ENCODE measurements at regions not wholly inside any gene's neighbourhood (a gene's known extent, or its start where the extent isn't known, plus 50 kb on each side); places are given as distances from the start of the nearest gene placed in this dataset.
"Not testable (repeated sequence)": the region's sequence is repeated elsewhere in the genome, so short reads cannot be mapped to it uniquely, and the experiment has no call there.

DNA sequence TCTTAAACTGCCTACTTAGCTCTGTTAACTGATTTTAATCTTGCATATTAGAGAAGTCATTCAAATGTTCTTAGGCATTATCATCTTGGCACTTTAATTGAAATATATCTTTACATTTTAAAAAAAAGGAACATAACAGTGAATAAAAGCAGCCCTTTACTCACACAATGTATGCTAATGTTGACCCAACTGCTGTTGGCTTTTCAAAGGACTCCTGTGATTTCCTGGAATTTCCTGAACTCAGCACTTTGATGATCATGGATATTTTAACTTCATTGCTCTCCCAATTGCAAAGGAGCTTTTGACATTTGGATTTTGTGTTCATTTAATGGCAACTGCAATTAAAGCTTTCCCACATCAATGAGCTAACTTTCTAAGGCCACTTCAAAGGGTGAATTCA lies 1230.3 kb downstream of the DIAPH3 start:
- DNase-seq, result no peak

DNA sequence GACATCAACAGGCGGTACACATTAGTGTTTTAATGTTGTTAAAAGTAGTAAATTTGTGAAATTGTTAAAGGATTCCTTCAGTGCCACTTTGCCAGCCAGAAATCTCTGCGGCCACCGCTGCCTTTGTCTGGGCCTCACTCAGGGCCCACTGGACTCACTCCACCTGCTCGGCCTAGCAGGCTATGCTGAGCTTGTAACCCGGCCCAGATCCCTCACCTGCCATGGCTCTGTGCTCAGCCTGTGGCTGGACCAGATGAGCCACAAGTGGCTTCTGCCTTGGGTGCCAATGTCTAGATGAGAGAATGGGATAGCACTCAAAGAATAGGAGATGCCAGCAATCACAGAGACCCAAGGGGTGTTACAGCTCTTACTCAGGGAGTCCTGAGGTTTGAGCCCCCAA lies 1228.0 kb downstream of the DIAPH3 start:
- no peak for DNase-seq

DNA sequence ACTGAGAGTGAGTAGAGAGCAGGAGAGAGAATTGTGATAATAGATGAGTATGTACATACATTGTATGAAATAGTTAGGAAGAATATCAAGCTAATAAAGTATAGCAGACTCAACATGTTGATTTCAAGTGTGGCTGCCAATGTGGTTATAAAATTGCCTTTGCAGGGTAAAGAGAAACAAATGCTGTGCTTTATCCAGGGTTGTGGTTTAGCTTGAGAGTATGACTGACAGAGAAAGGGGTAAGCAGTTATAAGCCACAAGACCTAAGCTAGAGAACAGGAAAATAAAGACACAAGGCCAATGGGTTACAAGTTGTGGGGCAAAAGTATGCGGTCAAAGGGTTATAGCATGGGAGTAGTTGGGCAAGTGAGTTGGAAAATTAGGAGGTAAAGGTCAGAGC lies 1217.5 kb downstream of the DIAPH3 start:
- DNase-seq, result no peak

DNA sequence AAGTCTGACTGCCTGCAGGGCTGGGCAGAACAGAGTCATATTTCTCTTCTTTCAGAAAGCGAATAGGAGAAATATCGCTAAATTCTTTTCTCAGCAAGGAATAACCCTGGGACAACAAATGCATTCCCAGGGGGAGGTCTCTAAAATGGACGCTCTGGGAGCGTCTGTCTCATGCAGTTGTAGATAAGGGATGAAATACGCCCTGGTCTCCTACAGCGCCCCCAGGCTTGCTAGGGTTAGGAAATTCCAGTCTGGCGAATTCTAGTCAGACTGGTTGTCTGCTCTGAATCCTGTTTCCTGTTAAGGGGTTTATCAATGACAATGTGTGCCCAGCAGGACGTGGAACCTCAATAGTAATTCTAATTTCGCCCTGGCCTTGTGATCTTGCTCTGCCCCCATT lies 1214.1 kb downstream of the DIAPH3 start:
- DNase-seq, result no peak

DNA sequence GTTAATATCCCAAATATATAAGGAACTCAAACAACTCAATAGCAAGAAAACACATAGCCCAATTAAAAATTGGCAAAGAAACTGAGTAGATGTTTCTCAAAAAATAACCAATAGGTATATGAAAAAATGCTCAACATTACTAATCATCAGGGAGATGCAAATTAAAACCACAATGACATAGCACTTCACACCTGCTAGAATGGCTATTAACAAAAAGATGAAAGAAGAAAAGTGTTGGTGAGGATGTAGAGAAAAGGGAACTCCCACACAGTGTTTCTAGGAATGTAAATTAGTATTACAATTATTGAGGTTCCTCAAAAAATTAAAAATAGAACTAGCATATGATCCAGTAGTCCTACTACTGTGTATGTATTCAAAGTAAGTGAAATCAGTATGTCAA lies 1212.8 kb downstream of the DIAPH3 start:
- DNase-seq, result no peak

DNA sequence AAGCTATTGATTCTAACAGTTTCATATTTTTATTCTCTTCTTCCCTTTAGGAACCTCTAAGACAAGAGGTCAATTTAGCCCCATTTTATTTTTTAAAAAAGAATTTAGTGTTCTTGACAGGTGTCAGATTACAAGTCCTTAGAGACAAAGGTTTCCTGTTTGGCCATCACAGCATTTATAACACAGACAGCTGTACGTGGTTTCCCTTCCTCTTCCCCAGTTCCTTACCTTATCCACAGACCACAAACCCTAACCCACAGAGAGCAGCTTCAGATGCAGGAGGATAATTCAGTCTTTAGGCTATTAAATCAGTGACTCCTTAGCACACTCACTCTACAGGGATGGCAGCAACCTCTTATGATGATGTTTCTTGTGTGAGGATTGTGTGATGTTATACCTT lies 1210.1 kb downstream of the DIAPH3 start:
- no peak for DNase-seq

DNA sequence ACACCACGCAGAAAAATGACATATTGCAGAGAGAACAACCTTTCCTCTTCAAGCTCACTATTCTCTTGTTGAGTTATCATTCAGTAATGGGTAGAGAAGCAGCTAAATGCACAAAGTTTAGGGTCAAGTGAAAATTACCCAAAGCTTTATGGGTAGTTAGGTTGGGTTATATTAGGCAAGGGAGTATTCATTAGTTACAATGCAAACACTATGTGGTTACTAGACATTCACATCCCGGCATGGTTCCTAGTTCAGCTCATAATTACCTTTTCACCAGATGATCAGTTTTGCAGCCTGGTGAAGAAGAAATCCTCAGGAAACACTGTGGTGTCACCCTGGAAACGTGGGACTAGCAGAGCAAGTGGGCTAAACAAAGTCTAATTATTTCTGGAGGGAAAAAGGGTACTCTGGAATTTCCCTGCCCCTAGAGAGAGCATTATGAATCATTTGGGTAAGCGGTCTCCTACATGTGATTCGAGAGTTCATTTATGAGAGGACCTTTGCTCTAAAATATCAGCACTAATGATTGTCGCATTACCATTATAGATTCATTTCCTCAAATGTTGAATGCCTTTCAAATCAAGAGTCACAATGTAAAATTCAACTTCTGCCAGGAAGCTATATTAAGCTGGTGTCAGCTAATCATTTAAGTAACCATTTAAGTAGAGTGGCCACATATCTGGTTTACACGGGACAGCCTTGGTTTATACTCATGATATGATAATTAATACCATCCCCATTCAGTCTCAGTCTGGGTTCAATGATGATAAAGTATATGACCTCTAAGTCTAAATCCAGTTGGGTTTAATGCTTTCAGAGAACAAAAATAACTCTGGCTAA lies 1208.0 kb downstream of the DIAPH3 start:
- no peak for DNase-seq

DNA sequence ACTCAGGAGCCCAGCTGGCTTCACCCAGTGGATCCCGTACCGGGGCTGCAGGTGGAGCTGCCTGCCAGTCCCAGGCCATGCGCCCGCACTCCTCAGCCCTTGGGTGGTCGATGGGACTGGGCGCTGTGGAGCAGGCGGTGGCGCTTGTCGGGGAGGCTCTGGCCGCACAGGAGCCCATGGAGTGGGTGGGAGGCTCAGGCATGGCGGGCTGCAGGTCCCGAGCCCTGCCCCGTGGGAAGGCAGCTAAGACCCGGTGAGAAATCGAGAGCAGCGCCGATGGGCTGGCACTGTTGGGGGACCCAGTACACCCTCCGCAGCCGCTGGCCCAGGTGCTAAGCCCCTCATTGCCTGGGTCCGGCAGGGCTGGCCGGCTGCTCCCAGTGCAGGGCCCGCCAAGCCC lies 1205.6 kb downstream of the DIAPH3 start:
- not testable (repeated sequence) for DNase-seq

DNA sequence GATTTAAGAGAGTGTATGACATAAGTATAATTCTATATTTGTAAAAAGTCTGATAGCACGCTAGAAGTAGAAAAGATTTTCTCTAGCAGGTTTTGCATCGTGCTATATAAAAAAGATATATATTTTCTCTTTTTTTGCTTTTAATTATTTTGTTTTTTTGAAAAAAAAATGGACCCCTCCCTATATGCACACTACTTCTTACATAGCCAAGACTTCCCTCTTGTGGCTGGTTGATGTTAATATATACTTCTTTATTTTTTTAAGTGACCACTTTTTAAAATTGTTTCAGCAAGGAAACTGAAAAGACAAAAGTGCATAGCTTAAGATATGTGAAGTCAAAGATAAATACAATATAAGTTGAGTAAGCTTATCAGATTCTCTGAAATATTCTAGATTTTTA lies 1202.8 kb downstream of the DIAPH3 start:
- no peak for DNase-seq

DNA sequence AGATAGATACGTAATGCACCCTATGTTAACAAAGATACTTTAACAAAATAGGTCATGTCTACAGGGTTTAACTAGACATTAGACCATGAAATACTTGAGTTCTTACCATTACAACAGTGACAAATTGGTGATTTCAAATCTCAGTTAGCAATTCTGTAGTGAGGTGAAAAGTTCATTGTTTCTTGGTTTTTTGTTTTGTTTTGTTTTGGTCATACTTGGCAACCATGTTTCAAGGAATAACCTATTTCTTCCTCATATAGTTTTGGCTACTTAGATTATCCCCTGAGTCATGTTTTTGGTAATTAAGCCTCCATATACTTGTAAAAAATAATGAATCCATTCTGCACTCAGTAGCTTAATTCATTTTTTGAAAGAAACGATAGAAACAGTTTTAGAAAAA lies 1200.4 kb downstream of the DIAPH3 start:
- no peak for DNase-seq

DNA sequence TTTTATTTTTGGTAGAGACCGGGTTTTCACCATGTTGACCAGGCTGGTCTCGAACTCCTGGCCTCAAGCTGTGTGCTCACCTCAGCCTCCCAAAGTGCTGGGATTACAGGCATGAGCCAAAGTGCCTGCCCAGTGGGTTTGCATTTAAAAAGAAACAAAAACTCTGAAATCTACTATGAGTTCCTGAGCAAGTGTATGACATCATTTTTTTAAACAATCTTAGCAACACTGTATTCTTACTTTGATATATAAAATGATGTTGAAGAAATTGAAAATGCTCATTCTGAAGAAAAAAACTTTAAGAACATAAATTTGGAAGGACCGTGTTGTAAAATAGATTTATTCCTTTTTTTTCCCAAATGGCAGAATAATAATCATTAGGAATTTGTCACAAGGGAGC lies 1199.7 kb downstream of the DIAPH3 start:
- DNase-seq, result no peak

DNA sequence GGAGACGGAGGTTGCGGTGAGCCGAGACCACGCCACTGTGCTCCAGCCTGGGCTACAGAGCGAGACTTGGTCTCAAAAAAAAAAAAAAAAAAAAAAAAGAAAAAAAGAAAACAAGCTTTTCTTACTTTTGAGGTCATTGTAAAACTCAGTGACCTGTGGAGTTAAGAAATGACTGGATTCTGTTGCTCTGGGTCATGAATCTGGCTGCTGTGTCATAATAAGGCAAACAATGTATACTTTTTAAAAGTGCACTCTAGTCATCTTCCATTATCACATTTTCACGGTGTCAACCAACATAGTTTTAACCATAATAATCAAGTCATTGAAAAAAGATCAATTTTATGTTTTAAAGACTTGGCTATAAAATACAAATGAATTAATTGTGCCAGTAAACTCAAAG lies 1186.6 kb downstream of the DIAPH3 start:
- no peak for DNase-seq

DNA sequence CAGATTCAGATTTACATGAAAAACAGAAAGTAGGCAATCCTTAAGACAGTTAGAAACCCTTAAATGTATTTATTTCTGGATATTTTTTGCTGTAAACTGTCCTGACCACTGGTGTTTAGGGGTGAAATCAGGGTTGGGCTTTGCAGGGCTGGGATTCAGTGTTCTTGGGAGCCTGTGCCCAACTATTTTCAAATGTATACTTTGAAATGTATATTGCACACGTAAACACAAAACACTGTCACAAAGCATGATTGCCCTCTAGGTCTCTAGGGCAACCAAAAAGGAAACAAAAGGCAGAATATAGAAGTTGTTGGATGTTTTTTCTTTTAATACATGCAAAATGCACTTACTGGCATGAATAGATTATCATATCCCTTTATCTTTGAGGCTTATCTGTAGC lies 1185.4 kb downstream of the DIAPH3 start:
- DNase-seq, result no peak

DNA sequence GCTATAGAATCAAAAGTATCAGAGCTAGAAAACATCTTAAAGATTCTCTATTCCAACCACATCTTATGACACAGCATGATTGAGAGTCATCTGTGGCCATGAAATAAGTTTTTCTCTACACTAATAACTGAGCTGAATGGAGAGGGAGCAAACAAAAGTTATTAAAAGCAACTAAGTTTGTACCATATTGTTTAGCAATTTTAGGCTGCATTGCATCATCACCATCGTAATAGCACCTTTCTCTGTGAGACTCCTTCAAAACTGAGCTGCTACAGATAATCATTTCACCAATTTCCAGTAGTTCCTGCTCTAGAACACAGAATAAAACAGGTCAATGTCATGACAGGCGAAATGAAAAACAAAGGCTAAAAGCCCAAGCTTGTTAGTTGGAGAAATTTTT lies 1183.9 kb downstream of the DIAPH3 start:
- DNase-seq, result no peak

DNA sequence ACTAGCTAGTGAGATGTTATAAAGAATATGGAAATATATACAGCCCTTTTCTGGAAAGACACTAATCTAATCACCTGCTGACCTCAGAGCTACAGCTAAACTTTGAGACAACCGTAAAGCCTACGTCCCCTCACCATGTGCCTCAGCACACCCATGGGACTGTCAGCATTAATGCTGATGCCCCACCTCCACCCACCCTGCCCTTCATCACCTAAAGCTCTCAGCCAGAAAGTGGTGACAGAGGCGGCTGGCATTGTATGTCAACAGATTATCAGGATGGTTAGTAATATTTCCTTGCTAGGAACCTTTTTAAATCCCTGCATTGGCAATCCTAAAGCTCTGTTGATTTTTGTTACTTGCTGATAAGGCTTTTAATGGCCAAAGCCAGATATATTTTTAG lies 1177.9 kb downstream of the DIAPH3 start:
- DNase-seq, result no peak

DNA sequence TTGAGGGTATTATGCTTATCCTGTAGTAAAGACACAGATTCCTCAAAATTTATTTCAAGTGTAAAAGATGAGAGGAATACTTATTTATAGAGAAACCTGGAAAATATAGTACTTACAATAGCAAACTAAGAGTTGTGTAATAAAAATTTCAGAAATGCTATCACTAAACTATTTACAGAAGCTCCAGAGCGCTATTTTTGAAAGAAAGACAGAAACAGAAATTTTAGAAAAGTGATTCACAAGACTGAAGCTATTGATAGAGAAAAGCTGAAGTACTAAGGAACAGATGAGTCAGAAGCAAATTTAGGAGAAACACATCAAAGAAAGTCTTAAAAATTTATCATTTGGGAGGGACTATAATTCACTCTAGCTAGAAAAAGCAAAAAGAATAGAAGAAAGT lies 1174.2 kb downstream of the DIAPH3 start:
- no peak for DNase-seq

DNA sequence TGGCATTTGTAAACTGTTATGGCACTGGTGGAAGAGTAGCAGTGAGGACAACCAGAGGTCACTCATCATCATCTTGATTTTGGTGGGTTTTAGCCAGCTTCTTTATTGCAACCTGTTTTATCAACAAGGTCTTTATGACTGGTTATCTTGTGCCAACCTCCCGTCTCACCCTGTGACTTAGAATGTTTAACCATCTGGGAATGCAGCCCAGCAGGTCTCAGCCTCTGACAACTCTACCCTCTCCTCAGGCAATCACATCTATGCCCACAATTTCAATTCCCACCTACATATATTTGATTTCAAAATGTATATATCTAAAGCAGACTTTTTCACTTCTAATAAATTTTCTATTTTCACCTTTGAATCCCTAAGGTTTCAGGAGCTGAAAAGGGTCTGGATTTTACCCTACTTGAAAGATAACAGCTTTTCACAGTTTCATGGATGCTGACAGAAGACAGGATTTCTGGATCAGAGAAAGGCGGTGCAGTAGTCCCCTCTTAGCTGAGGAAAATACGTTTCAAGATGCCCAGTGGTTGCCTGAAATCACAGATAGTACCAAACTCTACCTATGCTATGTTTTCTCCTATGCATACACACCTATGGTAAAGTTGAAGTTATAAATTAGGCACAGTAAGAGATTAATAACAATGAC lies 1171.8 kb downstream of the DIAPH3 start:
- DNase-seq, result no peak

DNA sequence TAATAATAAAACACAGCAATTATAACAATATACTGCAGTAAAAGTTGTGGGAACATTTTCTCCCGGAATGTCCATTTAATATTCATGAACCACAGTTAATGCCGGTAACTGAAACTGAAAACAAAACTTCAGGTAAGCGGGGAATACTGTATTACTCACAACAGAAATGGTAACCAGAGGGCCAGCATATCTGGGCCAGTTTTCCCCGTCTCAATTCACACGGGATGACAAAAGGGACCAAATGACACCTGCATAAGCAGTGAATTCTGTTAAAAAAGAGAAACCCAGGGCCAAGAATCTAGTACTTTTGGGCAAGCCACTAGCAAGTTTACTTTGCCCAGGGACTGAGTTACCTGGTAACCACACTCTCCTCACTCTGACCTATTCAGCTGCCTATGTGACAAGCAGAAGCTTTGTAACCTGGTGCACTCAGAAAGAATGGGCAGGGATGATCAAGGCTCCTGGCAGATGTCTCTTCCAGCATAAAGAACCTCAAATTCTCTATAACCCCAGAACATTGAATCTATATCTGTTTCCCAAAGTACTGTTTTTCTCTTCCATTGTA lies 1171.2 kb downstream of the DIAPH3 start:
- DNase-seq, result no peak

DNA sequence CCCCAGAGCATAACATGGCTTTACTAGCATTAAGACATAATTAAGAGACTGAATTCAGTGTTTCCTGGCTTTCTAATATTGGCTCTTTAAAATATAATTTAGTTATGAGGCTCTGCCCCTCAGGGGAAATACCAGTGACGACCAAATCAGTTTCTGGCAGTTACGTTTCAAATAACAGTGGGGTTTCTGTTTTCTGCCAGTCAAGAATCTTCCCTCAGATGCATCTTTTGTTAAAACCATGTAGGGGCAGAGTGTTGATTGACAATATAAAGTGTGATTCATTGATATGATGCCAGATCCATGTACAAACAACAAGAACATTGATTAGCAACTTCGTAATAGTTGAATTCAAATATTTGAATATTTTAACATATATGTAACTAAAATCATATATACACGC lies 1169.7 kb downstream of the DIAPH3 start:
- no peak for DNase-seq

DNA sequence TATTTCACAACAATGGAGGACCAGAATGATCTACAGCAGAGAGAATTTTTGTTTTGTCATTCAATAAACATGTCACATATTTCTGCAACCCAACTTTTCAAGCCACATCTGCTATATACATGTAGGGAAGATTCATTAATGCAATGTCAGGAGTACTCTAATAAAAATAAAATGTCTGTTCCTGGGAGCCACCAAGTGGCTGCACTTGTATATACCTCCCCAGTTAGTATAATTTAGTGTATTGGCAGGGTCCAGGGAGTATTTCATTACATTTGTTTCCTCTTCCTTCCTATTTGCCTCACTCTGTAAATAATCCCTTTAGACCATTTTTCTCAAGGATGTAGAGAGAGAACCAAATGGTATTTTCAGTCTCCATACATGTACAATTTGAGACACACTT lies 1169.0 kb downstream of the DIAPH3 start:
- no peak for DNase-seq

DNA sequence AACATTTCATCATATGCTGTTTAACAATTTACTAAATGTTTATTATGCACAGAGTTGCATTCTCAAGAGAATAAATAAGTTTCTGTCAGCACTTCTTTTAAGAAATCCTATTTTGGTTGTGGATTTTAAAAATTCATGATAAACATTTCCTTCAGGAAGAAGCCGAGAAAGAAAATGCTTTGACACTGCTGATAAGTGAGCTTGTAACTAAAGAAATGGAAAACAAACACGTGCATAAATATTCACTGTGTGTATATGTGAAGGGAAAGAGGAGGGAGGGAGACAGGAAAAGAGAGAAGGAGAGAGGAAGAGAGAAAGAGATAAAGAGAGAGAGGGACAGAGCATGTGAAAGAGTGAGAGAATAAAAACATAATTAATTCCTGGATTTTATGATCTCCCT lies 1165.0 kb downstream of the DIAPH3 start:
- no peak for DNase-seq

DNA sequence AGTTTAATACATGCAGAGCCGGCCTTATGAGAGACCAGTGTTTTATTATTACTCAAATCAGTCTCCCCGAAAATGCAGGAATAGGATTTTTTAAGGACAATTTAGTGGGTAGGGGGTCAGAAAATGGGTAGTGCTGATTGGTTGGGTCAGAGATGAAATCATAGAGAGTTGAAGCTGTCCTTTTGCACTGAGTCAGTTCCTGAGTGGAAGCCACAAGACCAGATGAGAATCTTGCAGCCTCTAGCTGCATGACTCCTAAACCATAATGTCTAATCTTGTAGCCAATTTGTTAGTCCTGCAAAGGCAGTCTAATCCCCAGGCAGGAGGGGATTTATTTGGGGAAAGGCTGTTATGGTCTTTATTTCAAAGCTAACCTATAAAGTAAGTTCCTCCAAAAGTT lies 1163.9 kb downstream of the DIAPH3 start:
- DNase-seq, result no peak

DNA sequence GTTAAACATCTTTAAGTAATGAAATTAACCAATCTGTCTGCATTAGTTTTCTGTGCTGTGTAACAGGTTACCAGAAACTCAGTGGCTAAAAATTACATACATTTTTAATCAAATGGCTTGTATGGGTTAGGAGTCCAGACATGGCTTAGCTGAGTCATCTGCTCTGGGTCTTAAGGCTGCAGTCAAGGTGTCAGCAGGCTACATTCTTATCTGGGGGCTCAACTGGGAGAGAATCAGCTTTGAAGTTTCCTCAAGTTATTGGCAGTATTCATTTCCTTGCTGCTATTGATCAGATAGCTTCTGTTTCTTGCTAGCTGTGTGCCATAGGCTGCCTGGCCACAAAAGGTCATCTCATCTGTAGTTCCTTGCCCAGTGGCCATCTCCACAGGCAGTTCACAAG lies 1163.0 kb downstream of the DIAPH3 start:
- DNase-seq, result no peak

DNA sequence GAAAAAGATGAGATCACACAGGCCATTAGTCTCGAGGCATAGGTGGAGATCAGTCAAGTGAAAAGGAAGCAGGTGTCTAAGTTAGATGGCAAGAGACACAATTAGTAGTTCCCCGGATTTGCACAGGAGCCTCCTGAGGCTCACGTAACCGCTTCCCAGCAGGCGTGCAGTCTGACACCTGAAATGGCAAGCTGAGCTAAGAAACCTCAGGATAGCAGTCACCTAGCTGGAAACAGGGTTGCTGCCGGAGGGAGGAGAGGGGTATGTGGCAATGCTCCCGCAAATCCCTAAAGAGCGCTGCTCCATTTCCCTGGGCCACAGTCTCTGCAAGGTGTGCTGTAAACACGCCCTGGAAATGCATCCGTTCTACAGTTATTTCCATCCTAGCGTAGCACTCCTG lies 1151.0 kb downstream of the DIAPH3 start:
- DNase-seq, result no peak

DNA sequence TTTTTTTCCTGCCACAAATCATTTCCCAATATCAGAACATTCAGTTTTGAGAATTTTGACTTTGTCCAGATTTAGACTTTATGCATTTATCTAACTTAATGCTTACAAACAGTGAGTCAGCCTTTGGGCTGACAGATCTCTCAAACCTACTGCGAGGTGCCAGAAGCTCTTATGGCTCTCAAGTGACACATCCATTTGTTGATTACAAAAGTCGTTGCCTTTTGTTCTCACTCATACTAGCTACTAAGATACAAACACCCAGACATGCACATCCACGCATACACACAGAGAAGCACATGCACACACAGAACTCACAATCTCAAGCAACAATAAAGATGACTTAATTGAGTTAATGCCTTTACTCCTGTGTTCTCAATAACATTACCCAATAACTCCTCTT lies 1147.5 kb downstream of the DIAPH3 start:
- no peak for DNase-seq
